ENCODE measurements at regions not wholly inside any gene's neighbourhood (a gene's known extent, or its start where the extent isn't known, plus 50 kb on each side); places are given as distances from the start of the nearest gene placed in this dataset.

DNA sequence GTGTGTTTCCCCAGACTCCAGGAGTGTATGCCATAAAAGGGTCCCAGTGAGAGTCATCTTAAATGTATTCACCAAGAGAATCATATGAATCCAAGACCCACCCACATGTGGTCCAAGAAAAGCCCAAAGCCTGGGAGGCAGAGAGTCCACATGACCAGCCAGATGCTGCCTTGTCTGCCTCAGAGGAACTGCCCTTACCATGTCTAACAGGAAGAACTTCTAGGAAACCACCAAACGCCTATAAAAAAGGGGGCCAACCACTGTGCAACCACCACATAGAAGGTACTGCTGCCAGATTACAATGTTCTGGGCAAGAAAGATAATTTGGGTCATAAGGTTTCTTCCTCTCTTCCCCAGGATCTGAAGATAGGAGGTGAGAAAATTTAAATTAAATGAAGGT is 129.8 kb upstream of the SLC24A2 start:
- H2BK15ac ChIP-seq (ENCODE audit: low read length), result no peak overlapping the region
- no peaks in the 10 kb centered on the region for H3K4me1 ChIP-seq (ENCODE audit: control insufficient read depth in 2 of 2, insufficient read depth in 1 of 2, low read depth in 1 of 2, low read length in 2 of 2)
- H3K9ac ChIP-seq (ENCODE audit: low read depth, low read length, poor library complexity), result no peak overlapping the region
- no peak overlapping the region for H4K8ac ChIP-seq (ENCODE audit: low read depth, low read length)
- H3K36me3 ChIP-seq (replicated peaks in 1 of 2; ENCODE audit: control insufficient read depth in 2 of 2, insufficient read depth in 2 of 2, low read length in 2 of 2), result no peaks in the 10 kb centered on the region
- no peak overlapping the region for H3K27ac ChIP-seq (replicated peaks; ENCODE audit: low read length)
- no peak overlapping the region for H3K14ac ChIP-seq (ENCODE audit: low read length)
- no peak overlapping the region for H4K91ac ChIP-seq (ENCODE audit: low read depth, low read length, poor library complexity)
- H3K23ac ChIP-seq (ENCODE audit: low read depth, low read length, poor library complexity), result no peak overlapping the region
- H3K18ac ChIP-seq (ENCODE audit: low read length), result no peak overlapping the region
- no peaks in the 10 kb centered on the region for H3K9me3 ChIP-seq (replicated peaks in 1 of 2; ENCODE audit: control insufficient read depth in 2 of 2, insufficient read depth in 1 of 2, low read depth in 1 of 2, low read length in 2 of 2)
- no peak overlapping the region for H3K4me2 ChIP-seq (ENCODE audit: insufficient read depth, low read length, poor library complexity, severe bottlenecking)
- H3K79me1 ChIP-seq (ENCODE audit: low read depth, low read length), result no peaks in the 10 kb centered on the region
- no peak overlapping the region for H2BK5ac ChIP-seq (ENCODE audit: low read length)
- no peak overlapping the region for H3K4me3 ChIP-seq (ENCODE audit: low read length in 2 of 2)
- no peak for DNase-seq (ENCODE audit: low spot score)
- WGBS, 2 donors (ENCODE audit: extremely low coverage in 2 of 2, insufficient read length in 2 of 2, insufficient replicate concordance in 1 of 2), result no CpG with 5 or more reads among the region's 1 CpG
- no peak overlapping the region for H2BK120ac ChIP-seq (ENCODE audit: low read depth, low read length)
- no peaks in the 10 kb centered on the region for H3K27me3 ChIP-seq (ENCODE audit: control insufficient read depth in 3 of 3, insufficient read depth in 3 of 3, low read depth in 1 of 3, low read length in 3 of 3)
- no peak overlapping the region for H3K4ac ChIP-seq (ENCODE audit: low read length)
- no peak overlapping the region for H2AK5ac ChIP-seq (ENCODE audit: low read depth, low read length)
- H2AFZ ChIP-seq (ENCODE audit: low read length), result no peak overlapping the region
- no peak overlapping the region for H2BK12ac ChIP-seq (ENCODE audit: low read length)

DNA sequence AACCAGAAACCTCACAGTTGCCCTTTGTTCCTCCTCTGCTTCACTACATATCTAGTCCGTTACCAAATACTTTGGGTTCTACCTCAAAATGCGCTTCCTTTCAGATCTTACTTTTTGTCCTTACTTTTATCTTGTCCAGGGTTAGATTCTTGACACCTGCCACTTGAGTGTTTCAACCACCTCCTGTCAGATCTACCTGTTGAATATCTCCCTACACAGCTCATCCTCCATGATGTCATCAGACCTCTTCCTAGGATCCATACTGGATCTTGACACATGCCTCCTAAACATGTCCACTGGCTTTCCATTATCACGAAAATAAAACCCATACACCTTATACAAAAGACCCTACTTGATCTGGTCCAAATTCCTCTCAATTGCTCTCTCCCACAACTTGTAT is 125.2 kb upstream of the SLC24A2 start:
- Histone ChIP-seq H3K18ac (ENCODE audit: low read length) (no peak overlapping the region), H3K23ac (ENCODE audit: low read depth, low read length, poor library complexity) (no peak overlapping the region), H2BK5ac (ENCODE audit: low read length) (no peak overlapping the region), H2BK12ac (ENCODE audit: low read length) (no peak overlapping the region), H2AFZ (ENCODE audit: low read length) (no peak overlapping the region), H3K4me1 (ENCODE audit: control insufficient read depth in 2 of 2, insufficient read depth in 1 of 2, low read depth in 1 of 2, low read length in 2 of 2) (no peaks in the 10 kb centered on the region), H3K27me3 (ENCODE audit: control insufficient read depth in 3 of 3, insufficient read depth in 3 of 3, low read depth in 1 of 3, low read length in 3 of 3) (no peaks in the 10 kb centered on the region), H3K79me1 (ENCODE audit: low read depth, low read length) (no peaks in the 10 kb centered on the region), H3K14ac (ENCODE audit: low read length) (no peak overlapping the region), H2BK15ac (ENCODE audit: low read length) (no peak overlapping the region), H3K9ac (ENCODE audit: low read depth, low read length, poor library complexity) (no peak overlapping the region), H3K4me2 (ENCODE audit: insufficient read depth, low read length, poor library complexity, severe bottlenecking) (no peak overlapping the region), H3K27ac (replicated peaks; ENCODE audit: low read length) (no peak overlapping the region), H4K8ac (ENCODE audit: low read depth, low read length) (no peak overlapping the region), H3K4me3 (ENCODE audit: low read length in 2 of 2) (no peak overlapping the region), H2AK5ac (ENCODE audit: low read depth, low read length) (no peak overlapping the region), H3K36me3 (replicated peaks in 1 of 2; ENCODE audit: control insufficient read depth in 2 of 2, insufficient read depth in 2 of 2, low read length in 2 of 2) (no peaks in the 10 kb centered on the region), H4K91ac (ENCODE audit: low read depth, low read length, poor library complexity) (no peak overlapping the region), H3K9me3 (replicated peaks in 1 of 2; ENCODE audit: control insufficient read depth in 2 of 2, insufficient read depth in 1 of 2, low read depth in 1 of 2, low read length in 2 of 2) (no peaks in the 10 kb centered on the region), H2BK120ac (ENCODE audit: low read depth, low read length) (no peak overlapping the region), H3K4ac (ENCODE audit: low read length) (no peak overlapping the region)
- no peak for DNase-seq (ENCODE audit: low spot score)
- no CpG with 5 or more reads among the region's 3 CpGs for WGBS, 2 donors (ENCODE audit: extremely low coverage in 2 of 2, insufficient read length in 2 of 2, insufficient replicate concordance in 1 of 2)

DNA sequence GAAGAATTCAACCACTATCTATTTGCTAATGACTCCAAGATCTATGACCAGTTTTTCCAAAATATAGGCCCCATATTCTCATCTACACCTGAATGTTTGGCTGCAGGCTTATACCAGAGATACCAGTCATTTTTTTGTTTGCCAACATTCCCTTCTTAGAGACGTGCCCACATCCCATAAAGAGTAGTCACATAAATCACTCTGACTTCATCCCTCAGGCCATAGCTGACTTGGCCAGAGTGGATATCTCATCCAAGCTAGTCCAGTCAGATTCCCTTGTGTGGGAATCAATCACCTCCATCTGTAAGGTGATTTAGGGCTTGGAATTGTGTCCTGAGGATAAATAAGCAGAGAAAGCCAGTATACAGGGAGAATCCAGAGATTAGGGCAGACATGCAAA is 124.3 kb upstream of the SLC24A2 start:
- H3K23ac ChIP-seq (ENCODE audit: low read depth, low read length, poor library complexity), result no peak overlapping the region
- no peak overlapping the region for H3K9ac ChIP-seq (ENCODE audit: low read depth, low read length, poor library complexity)
- no CpG with 5 or more reads among the region's 1 CpG for WGBS, 2 donors (ENCODE audit: extremely low coverage in 2 of 2, insufficient read length in 2 of 2, insufficient replicate concordance in 1 of 2)
- no peak overlapping the region for H3K4me3 ChIP-seq (ENCODE audit: low read length in 2 of 2)
- no peak for DNase-seq (ENCODE audit: low spot score)
- no peaks in the 10 kb centered on the region for H3K79me1 ChIP-seq (ENCODE audit: low read depth, low read length)
- no peaks in the 10 kb centered on the region for H3K4me1 ChIP-seq (ENCODE audit: control insufficient read depth in 2 of 2, insufficient read depth in 1 of 2, low read depth in 1 of 2, low read length in 2 of 2)
- no peak overlapping the region for H2AK5ac ChIP-seq (ENCODE audit: low read depth, low read length)
- H3K4ac ChIP-seq (ENCODE audit: low read length), result no peak overlapping the region
- H4K91ac ChIP-seq (ENCODE audit: low read depth, low read length, poor library complexity), result no peak overlapping the region
- H2BK15ac ChIP-seq (ENCODE audit: low read length), result no peak overlapping the region
- no peak overlapping the region for H3K14ac ChIP-seq (ENCODE audit: low read length)
- H3K27ac ChIP-seq (replicated peaks; ENCODE audit: low read length), result no peak overlapping the region
- H3K4me2 ChIP-seq (ENCODE audit: insufficient read depth, low read length, poor library complexity, severe bottlenecking), result no peak overlapping the region
- no peak overlapping the region for H3K18ac ChIP-seq (ENCODE audit: low read length)
- H2AFZ ChIP-seq (ENCODE audit: low read length), result no peak overlapping the region
- H2BK120ac ChIP-seq (ENCODE audit: low read depth, low read length), result no peak overlapping the region
- no peak overlapping the region for H2BK5ac ChIP-seq (ENCODE audit: low read length)
- no peaks in the 10 kb centered on the region for H3K27me3 ChIP-seq (ENCODE audit: control insufficient read depth in 3 of 3, insufficient read depth in 3 of 3, low read depth in 1 of 3, low read length in 3 of 3)
- H2BK12ac ChIP-seq (ENCODE audit: low read length), result no peak overlapping the region
- no peaks in the 10 kb centered on the region for H3K36me3 ChIP-seq (replicated peaks in 1 of 2; ENCODE audit: control insufficient read depth in 2 of 2, insufficient read depth in 2 of 2, low read length in 2 of 2)
- H3K9me3 ChIP-seq (replicated peaks in 1 of 2; ENCODE audit: control insufficient read depth in 2 of 2, insufficient read depth in 1 of 2, low read depth in 1 of 2, low read length in 2 of 2), result no peaks in the 10 kb centered on the region
- H4K8ac ChIP-seq (ENCODE audit: low read depth, low read length), result peak overlapping the region; percentile 97

DNA sequence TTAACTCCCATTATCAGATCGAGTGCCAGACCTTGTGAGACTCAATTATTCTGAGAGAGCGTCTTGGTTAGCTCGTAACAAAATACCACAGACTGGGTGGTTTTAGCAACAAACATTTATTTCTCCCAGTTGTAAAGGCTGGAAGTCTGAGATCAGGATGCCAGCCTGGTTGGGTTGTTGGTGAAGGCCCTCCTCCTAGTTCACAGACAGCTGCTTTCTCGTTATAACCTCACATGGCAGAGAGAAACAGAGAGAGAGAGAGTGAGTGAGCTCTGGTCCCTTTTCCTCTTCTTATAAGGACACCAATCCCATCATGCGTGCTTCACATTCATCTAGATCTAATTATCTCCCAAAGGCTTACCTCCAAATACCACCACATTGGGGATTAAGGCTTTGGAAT is 114.2 kb upstream of the SLC24A2 start:
- no peaks in the 10 kb centered on the region for H3K36me3 ChIP-seq (replicated peaks in 1 of 2; ENCODE audit: control insufficient read depth in 2 of 2, insufficient read depth in 2 of 2, low read length in 2 of 2)
- no peak overlapping the region for H3K27ac ChIP-seq (replicated peaks; ENCODE audit: low read length)
- no peaks in the 10 kb centered on the region for H3K4me1 ChIP-seq (ENCODE audit: control insufficient read depth in 2 of 2, insufficient read depth in 1 of 2, low read depth in 1 of 2, low read length in 2 of 2)
- H2BK120ac ChIP-seq (ENCODE audit: low read depth, low read length), result no peak overlapping the region
- H2BK12ac ChIP-seq (ENCODE audit: low read length), result no peak overlapping the region
- H3K14ac ChIP-seq (ENCODE audit: low read length), result no peak overlapping the region
- H2AFZ ChIP-seq (ENCODE audit: low read length), result no peak overlapping the region
- no peak overlapping the region for H4K91ac ChIP-seq (ENCODE audit: low read depth, low read length, poor library complexity)
- WGBS, 2 donors (ENCODE audit: extremely low coverage in 2 of 2, insufficient read length in 2 of 2, insufficient replicate concordance in 1 of 2), result no CpG with 5 or more reads among the region's 5 CpGs
- H3K9ac ChIP-seq (ENCODE audit: low read depth, low read length, poor library complexity), result no peak overlapping the region
- no peak overlapping the region for H3K4ac ChIP-seq (ENCODE audit: low read length)
- H3K18ac ChIP-seq (ENCODE audit: low read length), result no peak overlapping the region
- no peaks in the 10 kb centered on the region for H3K27me3 ChIP-seq (ENCODE audit: control insufficient read depth in 3 of 3, insufficient read depth in 3 of 3, low read depth in 1 of 3, low read length in 3 of 3)
- no peak overlapping the region for H2BK5ac ChIP-seq (ENCODE audit: low read length)
- H2AK5ac ChIP-seq (ENCODE audit: low read depth, low read length), result no peak overlapping the region
- no peak overlapping the region for H3K4me2 ChIP-seq (ENCODE audit: insufficient read depth, low read length, poor library complexity, severe bottlenecking)
- no peak overlapping the region for H4K8ac ChIP-seq (ENCODE audit: low read depth, low read length)
- no peaks in the 10 kb centered on the region for H3K79me1 ChIP-seq (ENCODE audit: low read depth, low read length)
- H2BK15ac ChIP-seq (ENCODE audit: low read length), result no peak overlapping the region
- DNase-seq (ENCODE audit: low spot score), result no peak
- no peak overlapping the region for H3K23ac ChIP-seq (ENCODE audit: low read depth, low read length, poor library complexity)
- no peak overlapping the region for H3K4me3 ChIP-seq (ENCODE audit: low read length in 2 of 2)
- no peaks in the 10 kb centered on the region for H3K9me3 ChIP-seq (replicated peaks in 1 of 2; ENCODE audit: control insufficient read depth in 2 of 2, insufficient read depth in 1 of 2, low read depth in 1 of 2, low read length in 2 of 2)

Measured in neuronal stem cell (in vitro differentiated cells).